ENCODE measurements at regions not wholly inside any gene's neighbourhood (a gene's known extent, or its start where the extent isn't known, plus 50 kb on each side); places are given as distances from the start of the nearest gene placed in this dataset.

DNA sequence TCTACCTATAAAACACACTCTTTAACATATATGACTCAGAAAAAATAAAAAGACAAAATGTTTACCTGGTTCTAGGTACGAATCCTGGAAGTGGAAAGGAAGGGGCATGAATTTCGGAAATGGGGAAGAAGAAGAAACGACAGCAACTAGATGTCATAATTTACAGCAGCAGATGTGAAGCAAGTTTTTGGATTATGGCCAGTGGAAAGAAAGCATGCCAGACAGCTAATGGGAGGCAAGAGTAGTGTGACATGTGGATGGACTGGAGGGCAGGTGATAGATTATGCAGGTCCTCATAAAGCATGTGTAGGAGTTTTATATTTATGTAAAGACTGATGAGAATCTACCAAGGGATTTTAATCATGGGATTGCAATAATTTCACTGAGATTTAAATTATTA lies 279.0 kb upstream of the TACR3 start:
- Histone ChIP-seq H3K9me3 (ENCODE audit: control extremely low read depth in 1 of 3, control insufficient read depth in 2 of 3, insufficient read depth in 1 of 3, low read length in 2 of 3) (peaks cover 0 to 16% (median 2%) of the 10 kb centered on the region in 3 donors), H3K79me2 (ENCODE audit: control insufficient read depth, insufficient read depth, low read length) (no peaks in the 10 kb centered on the region), H2AFZ (ENCODE audit: insufficient read depth, low read depth, low read length, poor library complexity, severe bottlenecking) (no peak overlapping the region), H3K36me3 (replicated peaks in 1 of 2; ENCODE audit: control extremely low read depth in 1 of 2, control insufficient read depth in 1 of 2, extremely low read depth in 1 of 2, insufficient read depth in 2 of 2, low read length in 1 of 2) (no peaks in the 10 kb centered on the region), H3K4me2 (replicated peaks; ENCODE audit: low read depth, low read length, poor library complexity, severe bottlenecking) (no peak overlapping the region), H3K4me3 (ENCODE audit: control extremely low read depth in 1 of 5, extremely low read depth in 1 of 5, insufficient read depth in 1 of 5, low read depth in 2 of 5, low read length in 4 of 5) (no peak overlapping the region), H3K27me3 (replicated peaks in 1 of 4; ENCODE audit: control extremely low read depth in 1 of 4, control insufficient read depth in 3 of 4, insufficient read depth in 4 of 4, low read length in 3 of 4) (no peaks in the 10 kb centered on the region), H3K27ac (ENCODE audit: low read length in 2 of 2) (no peak overlapping the region), H4K20me1 (ENCODE audit: control insufficient read depth, insufficient read depth, low read length, poor library complexity, severe bottlenecking) (no peaks in the 10 kb centered on the region), H3K9ac (ENCODE audit: low read length) (no peak overlapping the region), H3K4me1 (ENCODE audit: control insufficient read depth in 2 of 2, insufficient read depth in 2 of 2, low read length in 2 of 2) (no peaks in the 10 kb centered on the region)
- H3K4me1 Mint-ChIP-seq: no peaks in the 10 kb centered on the region
- TF ChIP-seq, protein P1, sequence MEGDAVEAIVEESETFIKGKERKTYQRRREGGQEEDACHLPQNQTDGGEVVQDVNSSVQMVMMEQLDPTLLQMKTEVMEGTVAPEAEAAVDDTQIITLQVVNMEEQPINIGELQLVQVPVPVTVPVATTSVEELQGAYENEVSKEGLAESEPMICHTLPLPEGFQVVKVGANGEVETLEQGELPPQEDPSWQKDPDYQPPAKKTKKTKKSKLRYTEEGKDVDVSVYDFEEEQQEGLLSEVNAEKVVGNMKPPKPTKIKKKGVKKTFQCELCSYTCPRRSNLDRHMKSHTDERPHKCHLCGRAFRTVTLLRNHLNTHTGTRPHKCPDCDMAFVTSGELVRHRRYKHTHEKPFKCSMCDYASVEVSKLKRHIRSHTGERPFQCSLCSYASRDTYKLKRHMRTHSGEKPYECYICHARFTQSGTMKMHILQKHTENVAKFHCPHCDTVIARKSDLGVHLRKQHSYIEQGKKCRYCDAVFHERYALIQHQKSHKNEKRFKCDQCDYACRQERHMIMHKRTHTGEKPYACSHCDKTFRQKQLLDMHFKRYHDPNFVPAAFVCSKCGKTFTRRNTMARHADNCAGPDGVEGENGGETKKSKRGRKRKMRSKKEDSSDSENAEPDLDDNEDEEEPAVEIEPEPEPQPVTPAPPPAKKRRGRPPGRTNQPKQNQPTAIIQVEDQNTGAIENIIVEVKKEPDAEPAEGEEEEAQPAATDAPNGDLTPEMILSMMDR (IDR thresholded peaks at IDR 0.05): no peak
- TF ChIP-seq EZH2 (IDR thresholded peaks at IDR 0.05; ENCODE audit: borderline replicate concordance, insufficient read depth, low read depth, low read length, poor library complexity, severe bottlenecking): no peak
- H3K27me3 Mint-ChIP-seq: no peaks in the 10 kb centered on the region
- ChIA-PET CTCF (no interaction called here), POLR2A (no interaction called here)
- DNase-seq (no peak), ATAC-seq (ENCODE audit: low read depth) (no peak)
- H3K27ac Mint-ChIP-seq: no peak overlapping the region
- intact Hi-C loops (cut with micrococcal nuclease): no loop called here
- H3K4me3 Mint-ChIP-seq: no peak overlapping the region
- peaks cover 2% of the 10 kb centered on the region for H3K9me3 Mint-ChIP-seq (ENCODE audit: insufficient read depth)
- WGBS (ENCODE audit: insufficient coverage): 82% methylated on average over 3 of the region's 3 CpGs

DNA sequence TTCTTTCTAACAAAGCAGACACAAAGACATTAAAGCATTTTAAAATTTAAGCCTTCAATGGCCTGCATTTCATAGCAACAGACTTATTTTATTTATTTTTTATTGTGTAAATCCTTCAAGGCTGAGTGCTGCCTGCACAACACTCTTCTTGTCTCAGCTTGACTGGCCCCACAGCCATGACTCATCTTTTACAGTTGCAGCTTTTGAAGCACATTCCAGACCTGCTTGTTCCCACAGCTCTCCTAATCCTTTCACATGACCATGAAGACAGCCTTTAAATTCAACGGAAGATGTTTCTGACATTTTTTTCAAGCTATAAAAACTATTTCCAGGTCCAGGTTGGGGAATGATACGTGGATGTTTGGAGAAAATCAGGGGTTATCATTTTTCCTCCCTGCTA lies 276.9 kb upstream of the TACR3 start:
- Histone ChIP-seq H3K9ac (ENCODE audit: low read length) (no peak overlapping the region), H3K4me1 (ENCODE audit: control insufficient read depth in 2 of 2, insufficient read depth in 2 of 2, low read length in 2 of 2) (no peaks in the 10 kb centered on the region), H3K27me3 (replicated peaks in 1 of 4; ENCODE audit: control extremely low read depth in 1 of 4, control insufficient read depth in 3 of 4, insufficient read depth in 4 of 4, low read length in 3 of 4) (no peaks in the 10 kb centered on the region), H3K27ac (ENCODE audit: low read length in 2 of 2) (no peak overlapping the region), H3K9me3 (ENCODE audit: control extremely low read depth in 1 of 3, control insufficient read depth in 2 of 3, insufficient read depth in 1 of 3, low read length in 2 of 3) (peaks cover 0 to 9% (median 3%) of the 10 kb centered on the region in 3 donors), H3K36me3 (replicated peaks in 1 of 2; ENCODE audit: control extremely low read depth in 1 of 2, control insufficient read depth in 1 of 2, extremely low read depth in 1 of 2, insufficient read depth in 2 of 2, low read length in 1 of 2) (no peaks in the 10 kb centered on the region), H3K4me2 (replicated peaks; ENCODE audit: low read depth, low read length, poor library complexity, severe bottlenecking) (no peak overlapping the region), H4K20me1 (ENCODE audit: control insufficient read depth, insufficient read depth, low read length, poor library complexity, severe bottlenecking) (no peaks in the 10 kb centered on the region), H2AFZ (ENCODE audit: insufficient read depth, low read depth, low read length, poor library complexity, severe bottlenecking) (no peak overlapping the region), H3K4me3 (ENCODE audit: control extremely low read depth in 1 of 5, extremely low read depth in 1 of 5, insufficient read depth in 1 of 5, low read depth in 2 of 5, low read length in 4 of 5) (no peak overlapping the region), H3K79me2 (ENCODE audit: control insufficient read depth, insufficient read depth, low read length) (no peaks in the 10 kb centered on the region)
- Mint-ChIP-seq H3K27me3 (no peaks in the 10 kb centered on the region), H3K4me3 (no peak overlapping the region), H3K27ac (no peak overlapping the region), H3K9me3 (ENCODE audit: insufficient read depth) (peaks cover 6% of the 10 kb centered on the region), H3K4me1 (no peaks in the 10 kb centered on the region)
- TF ChIP-seq, protein P1 (IDR thresholded peaks at IDR 0.05): no peak
- TF ChIP-seq EZH2 (IDR thresholded peaks at IDR 0.05; ENCODE audit: borderline replicate concordance, insufficient read depth, low read depth, low read length, poor library complexity, severe bottlenecking): no peak
- DNase-seq (no peak), ATAC-seq (ENCODE audit: low read depth) (no peak)
- ChIA-PET POLR2A (no interaction called here), CTCF (no interaction called here)
- no CpG with 5 or more reads among the region's 2 CpGs for WGBS (ENCODE audit: insufficient coverage)
- intact Hi-C loops (cut with micrococcal nuclease): no loop called here

Data from B cell (primary cell).